ENCODE measurements at regions not wholly inside any gene's neighbourhood (a gene's known extent, or its start where the extent isn't known, plus 50 kb on each side); places are given as distances from the start of the nearest gene placed in this dataset.

GRCh38 chr2:211149731-211150130, 593.3 kb downstream of the CPS1 start (continued):
- TF ChIP-seq RAD21 (IDR thresholded peaks at IDR 0.05 in 1 of 2, conservative IDR thresholded peaks at IDR 0.05 in 1 of 2; ENCODE audit: low read depth in 2 of 2, low read length in 2 of 2) = no peak

- Histone ChIP-seq H3K4ac (replicated peaks; ENCODE audit: insufficient read length, low read depth, low read length) (no peak overlapping the region), H3K9me3 (ENCODE audit: insufficient read depth in 2 of 2, low read depth in 1 of 2, low read length in 1 of 2) (no peaks in the 10 kb centered on the region), H4K20me1 (replicated peaks in 1 of 2; ENCODE audit: control insufficient read depth in 1 of 2, insufficient read depth in 2 of 2, low read length in 2 of 2) (no peaks in the 10 kb centered on the region), H2BK12ac (ENCODE audit: low read depth, low read length) (no peak overlapping the region), H3K23me2 (ENCODE audit: low read depth, low read length) (no peaks in the 10 kb centered on the region; the same call in 1 of the 2 replicates), H3K27me3 (replicated peaks in 1 of 4; ENCODE audit: control insufficient read depth in 3 of 4, extremely low read depth in 1 of 4, insufficient read depth in 3 of 4, low read length in 3 of 4) (peaks cover 0 to 1% (median 0%) of the 10 kb centered on the region in 4 experiments; a peak in 1 of 7 replicates), H2BK5ac (ENCODE audit: low read depth, low read length) (no peak overlapping the region), H3K4me1 (replicated peaks in 1 of 4; ENCODE audit: control insufficient read depth in 3 of 4, insufficient read depth in 4 of 4, low read length in 3 of 4) (no peaks in the 10 kb centered on the region), H4K5ac (ENCODE audit: insufficient read length, low read depth, low read length) (no peak overlapping the region), H3K4me2 (ENCODE audit: insufficient read depth in 1 of 2, low read depth in 2 of 2, low read length in 2 of 2) (no peak overlapping the region), H4K91ac (replicated peaks; ENCODE audit: insufficient read length, low read length) (no peak overlapping the region), H3K23ac (ENCODE audit: insufficient read length) (no peak overlapping the region), H3K79me2 (ENCODE audit: control insufficient read depth in 1 of 2, insufficient read depth in 2 of 2, low read length in 2 of 2) (no peaks in the 10 kb centered on the region), H3K79me1 (ENCODE audit: low read depth, low read length) (no peaks in the 10 kb centered on the region), H3K14ac (ENCODE audit: insufficient read length) (no peak overlapping the region), H2AFZ (ENCODE audit: low read length) (no peak overlapping the region), H3K56ac (replicated peaks; ENCODE audit: insufficient read length, low read depth, low read length) (no peak overlapping the region), H2BK15ac (ENCODE audit: low read length) (no peak overlapping the region), H3K9ac (replicated peaks in 1 of 4; ENCODE audit: extremely low read depth in 1 of 4, low read depth in 3 of 4, low read length in 3 of 4) (no peak overlapping the region), H4K8ac (ENCODE audit: extremely low read depth, insufficient read depth, low read length) (no peak overlapping the region), H3K36me3 (ENCODE audit: control insufficient read depth in 2 of 4, insufficient read depth in 4 of 4, low read length in 3 of 4) (no peaks in the 10 kb centered on the region), H2AK5ac (ENCODE audit: low read depth, low read length) (no peak overlapping the region), H3K18ac (ENCODE audit: extremely low read depth, low read length) (no peak overlapping the region), H2BK120ac (replicated peaks; ENCODE audit: low read depth, low read length) (no peak overlapping the region), H3K4me3 (ENCODE audit: extremely low read depth in 1 of 4, insufficient read depth in 2 of 4, low read depth in 3 of 4, low read length in 4 of 4) (no peak overlapping the region), H3K27ac (ENCODE audit: low read depth, low read length) (no peak overlapping the region), H2BK20ac (ENCODE audit: low read length) (no peak overlapping the region)
- ChIA-PET POLR2A (ENCODE audit: partially characterized antibody) (no interaction called here), CTCF (ENCODE audit: partially characterized antibody) (interaction anchor here (0.6 to 2.6 kb wide), 23 partner anchors 9 to 1271 kb away, joined by 3 to 23 read pairs (median 4); no protein-coding TSS in a partner anchor)
- DNase-seq (ENCODE audit: low read depth in 1 of 2, low spot score in 2 of 2) (no peak), FAIRE-seq (no peak)
- TF ChIP-seq KDM1A (IDR thresholded peaks at IDR 0.05; ENCODE audit: borderline replicate concordance, low read length) (no peak), TCF12 (IDR thresholded peaks at IDR 0.05; ENCODE audit: low read depth, low read length) (no peak), SP4 (IDR thresholded peaks at IDR 0.05; ENCODE audit: low read length) (no peak), SIRT6 (IDR thresholded peaks at IDR 0.05; ENCODE audit: low read length) (no peak), CTBP2 (IDR thresholded peaks at IDR 0.05; ENCODE audit: borderline replicate concordance, insufficient read depth, insufficient read length, low read length) (no peak), RBBP5 (IDR thresholded peaks at IDR 0.05; ENCODE audit: borderline replicate concordance, low read depth, low read length) (no peak), EGR1 (IDR thresholded peaks at IDR 0.05; ENCODE audit: borderline replicate concordance, low read depth, low read length) (no peak), BRCA1 (IDR thresholded peaks at IDR 0.05; ENCODE audit: low read depth, low read length) (no peak), HDAC2 (IDR thresholded peaks at IDR 0.05; ENCODE audit: borderline replicate concordance in 1 of 2, low read depth in 2 of 2, low read length in 2 of 2) (no peak), POLR2A (IDR thresholded peaks at IDR 0.05; ENCODE audit: control extremely low read depth in 1 of 2, low read depth in 2 of 2, low read length in 2 of 2) (no peak), GABPA (IDR thresholded peaks at IDR 0.05; ENCODE audit: borderline replicate concordance, insufficient read depth, low read length) (no peak), ATF3 (IDR thresholded peaks at IDR 0.05; ENCODE audit: insufficient read depth, low read depth, low read length) (no peak), CHD2 (IDR thresholded peaks at IDR 0.05; ENCODE audit: low read length) (no peak)
Measured at GRCh38 chr2:211157211-211157610, 600.8 kb downstream of the CPS1 start.
